ACHN (cell line): ENCODE measurements at regions not wholly inside any gene's neighbourhood (a gene's known extent, or its start where the extent isn't known, plus 50 kb on each side); places are given as distances from the start of the nearest gene placed in this dataset.
A peak's percentile ranks its signal among the peaks of the same experiment; 100 is the strongest.

Experiments used
- DNase-seq: peaks from one replicate; pipeline ENCODE4 v3.0.0-alpha.2; 2015
- in situ Hi-C: cut with HindIII; loops from 2 replicates; pipeline ENCODE4 v1.10.0; 2017; ENCODE audit warnings: low sequenced_read_pairs, low pct_ligation_motif_present, low pct_unique_long_range_greater_than_20kb

GRCh38 chr2:236728916-236729670 is 159.5 kb downstream of the ACKR3 start:
- in situ Hi-C loops, result no loop called here
- DNase-seq, result no peak

- no peak for DNase-seq
- in situ Hi-C loops, result no loop called here
Observed at GRCh38 chr2:236730393-236730792, 160.8 kb downstream of the ACKR3 start.

- DNase-seq, result peak; percentile 10
- in situ Hi-C loops, result no loop called here
Observed at GRCh38 chr2:236731767-236732580, 162.3 kb downstream of the ACKR3 start.

- DNase-seq, result no peak
- in situ Hi-C loops, result no loop called here
Observed at GRCh38 chr2:236733156-236733555, 163.5 kb downstream of the ACKR3 start.

GRCh38 chr2:236735825-236736238 is 166.2 kb downstream of the ACKR3 start:
- no peak for DNase-seq
- in situ Hi-C loops, result no loop called here

- in situ Hi-C loops, result no loop called here
- DNase-seq, result no peak
Observed at GRCh38 chr2:236738030-236738429, 168.4 kb downstream of the ACKR3 start.

- no peak for DNase-seq
- in situ Hi-C loops, result no loop called here
Observed at GRCh38 chr2:236738896-236739295, 169.3 kb downstream of the ACKR3 start.

GRCh38 chr2:236739663-236740062 is 170.0 kb downstream of the ACKR3 start:
- in situ Hi-C loops, result no loop called here

GRCh38 chr2:236740506-236740905 is 170.9 kb downstream of the ACKR3 start:
- DNase-seq, result no peak
- in situ Hi-C loops, result no loop called here

More at GRCh38 chr2:236739663-236740062, 170.0 kb downstream of the ACKR3 start:
- no peak for DNase-seq

- in situ Hi-C loops, result no loop called here
- no peak for DNase-seq
Observed at GRCh38 chr2:236743039-236743920, 173.7 kb downstream of the ACKR3 start.

GRCh38 chr2:236743921-236744280 is 174.3 kb downstream of the ACKR3 start:
- in situ Hi-C loops, result no loop called here
- DNase-seq, result no peak

GRCh38 chr2:236744281-236744705 is 174.7 kb downstream of the ACKR3 start:
- DNase-seq, result no peak
- in situ Hi-C loops, result no loop called here

GRCh38 chr2:236744716-236745115 is 175.1 kb downstream of the ACKR3 start:
- in situ Hi-C loops, result no loop called here
- DNase-seq, result no peak

GRCh38 chr2:236745420-236746210 is 176.0 kb downstream of the ACKR3 start:
- in situ Hi-C loops, result no loop called here

GRCh38 chr2:236746833-236747232 is 177.2 kb downstream of the ACKR3 start:
- DNase-seq, result no peak
- in situ Hi-C loops, result no loop called here

More at GRCh38 chr2:236745420-236746210, 176.0 kb downstream of the ACKR3 start:
- DNase-seq, result peak; percentile 76

GRCh38 chr2:236747426-236747825 is 177.8 kb downstream of the ACKR3 start:
- in situ Hi-C loops, result no loop called here
- no peak for DNase-seq

GRCh38 chr2:236747925-236748324 is 178.3 kb downstream of the ACKR3 start:
- DNase-seq, result no peak
- in situ Hi-C loops, result no loop called here

GRCh38 chr2:236748385-236748784 is 178.8 kb downstream of the ACKR3 start:
- DNase-seq, result no peak

More at GRCh38 chr2:236748385-236748784, 178.8 kb downstream of the ACKR3 start:
- in situ Hi-C loops, result no loop called here
